ENCODE measurements at regions not wholly inside any gene's neighbourhood (a gene's known extent, or its start where the extent isn't known, plus 50 kb on each side); places are given as distances from the start of the nearest gene placed in this dataset. TPM values are rescaled to one million over a fixed set of nuclear protein-coding genes. Genes with fewer than 3 reads are reported as not detected.

DNA sequence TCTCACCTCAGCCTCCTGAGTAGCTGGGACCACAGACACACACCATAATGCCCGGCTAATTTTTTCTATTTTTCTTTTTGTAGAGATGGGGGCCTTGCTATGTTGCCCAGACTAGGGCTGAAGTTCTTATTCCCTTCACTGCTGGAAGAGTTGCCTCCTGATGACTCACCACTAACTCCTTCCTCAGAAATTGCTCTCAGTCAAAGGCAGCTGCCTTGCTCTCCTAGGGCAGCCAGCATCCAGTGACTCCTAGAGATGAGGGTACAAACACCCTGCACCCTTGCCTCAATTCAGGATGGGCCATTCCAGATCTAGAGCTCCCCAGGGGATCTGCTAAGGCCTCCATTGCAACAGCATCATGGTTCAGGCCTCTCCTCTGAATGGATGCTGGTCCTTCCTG lies 54.0 kb upstream of the RASSF8 start:
- no peaks in the 10 kb centered on the region for H3K27me3 Mint-ChIP-seq (ENCODE audit: low read depth, unreplicated experiment)
- no peaks in the 10 kb centered on the region for H3K36me3 Mint-ChIP-seq (ENCODE audit: low read depth, unreplicated experiment)
- H3K4me1 ChIP-seq (ENCODE audit: insufficient read depth, low read length), result no peaks in the 10 kb centered on the region
- H3K27me3 ChIP-seq (ENCODE audit: insufficient read depth, low read length), result no peaks in the 10 kb centered on the region
- peaks cover 6% of the 10 kb centered on the region for H3K4me1 Mint-ChIP-seq (ENCODE audit: low read depth, unreplicated experiment)
- no peak overlapping the region for H3K4me3 ChIP-seq (ENCODE audit: insufficient read depth, low read depth, low read length)
- H3K4me2 ChIP-seq (ENCODE audit: low read length), result no peak overlapping the region
- no peak overlapping the region for H2AFZ ChIP-seq (ENCODE audit: low read depth, low read length)
- no peak overlapping the region for H3K27ac Mint-ChIP-seq (ENCODE audit: unreplicated experiment)
- no peak overlapping the region for H3K9ac ChIP-seq (ENCODE audit: low read length)
- no peaks in the 10 kb centered on the region for H3K9me3 ChIP-seq (ENCODE audit: insufficient read depth, low read depth, low read length)
- TF ChIP-seq EZH2 (IDR thresholded peaks at IDR 0.05; ENCODE audit: insufficient read depth, low read length), result no peak
- TF ChIP-seq, protein P1, sequence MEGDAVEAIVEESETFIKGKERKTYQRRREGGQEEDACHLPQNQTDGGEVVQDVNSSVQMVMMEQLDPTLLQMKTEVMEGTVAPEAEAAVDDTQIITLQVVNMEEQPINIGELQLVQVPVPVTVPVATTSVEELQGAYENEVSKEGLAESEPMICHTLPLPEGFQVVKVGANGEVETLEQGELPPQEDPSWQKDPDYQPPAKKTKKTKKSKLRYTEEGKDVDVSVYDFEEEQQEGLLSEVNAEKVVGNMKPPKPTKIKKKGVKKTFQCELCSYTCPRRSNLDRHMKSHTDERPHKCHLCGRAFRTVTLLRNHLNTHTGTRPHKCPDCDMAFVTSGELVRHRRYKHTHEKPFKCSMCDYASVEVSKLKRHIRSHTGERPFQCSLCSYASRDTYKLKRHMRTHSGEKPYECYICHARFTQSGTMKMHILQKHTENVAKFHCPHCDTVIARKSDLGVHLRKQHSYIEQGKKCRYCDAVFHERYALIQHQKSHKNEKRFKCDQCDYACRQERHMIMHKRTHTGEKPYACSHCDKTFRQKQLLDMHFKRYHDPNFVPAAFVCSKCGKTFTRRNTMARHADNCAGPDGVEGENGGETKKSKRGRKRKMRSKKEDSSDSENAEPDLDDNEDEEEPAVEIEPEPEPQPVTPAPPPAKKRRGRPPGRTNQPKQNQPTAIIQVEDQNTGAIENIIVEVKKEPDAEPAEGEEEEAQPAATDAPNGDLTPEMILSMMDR (IDR thresholded peaks at IDR 0.05; ENCODE audit: insufficient read depth, low read depth, low read length), result no peak
- DNase-seq (ENCODE audit: low read depth) (no peak), FAIRE-seq (no peak)
- no peaks in the 10 kb centered on the region for H3K79me2 ChIP-seq (ENCODE audit: insufficient read depth, low read length)
- no peak overlapping the region for H3K27ac ChIP-seq (ENCODE audit: low read depth, low read length)
- peaks cover under 1% of the 10 kb centered on the region for H3K9me3 Mint-ChIP-seq (ENCODE audit: unreplicated experiment)
- no peaks in the 10 kb centered on the region for H3K36me3 ChIP-seq (ENCODE audit: insufficient read depth, low read length)
- H4K20me1 ChIP-seq (ENCODE audit: insufficient read depth, low read length), result no peaks in the 10 kb centered on the region
- H3K4me3 Mint-ChIP-seq (ENCODE audit: unreplicated experiment), result no peak overlapping the region

DNA sequence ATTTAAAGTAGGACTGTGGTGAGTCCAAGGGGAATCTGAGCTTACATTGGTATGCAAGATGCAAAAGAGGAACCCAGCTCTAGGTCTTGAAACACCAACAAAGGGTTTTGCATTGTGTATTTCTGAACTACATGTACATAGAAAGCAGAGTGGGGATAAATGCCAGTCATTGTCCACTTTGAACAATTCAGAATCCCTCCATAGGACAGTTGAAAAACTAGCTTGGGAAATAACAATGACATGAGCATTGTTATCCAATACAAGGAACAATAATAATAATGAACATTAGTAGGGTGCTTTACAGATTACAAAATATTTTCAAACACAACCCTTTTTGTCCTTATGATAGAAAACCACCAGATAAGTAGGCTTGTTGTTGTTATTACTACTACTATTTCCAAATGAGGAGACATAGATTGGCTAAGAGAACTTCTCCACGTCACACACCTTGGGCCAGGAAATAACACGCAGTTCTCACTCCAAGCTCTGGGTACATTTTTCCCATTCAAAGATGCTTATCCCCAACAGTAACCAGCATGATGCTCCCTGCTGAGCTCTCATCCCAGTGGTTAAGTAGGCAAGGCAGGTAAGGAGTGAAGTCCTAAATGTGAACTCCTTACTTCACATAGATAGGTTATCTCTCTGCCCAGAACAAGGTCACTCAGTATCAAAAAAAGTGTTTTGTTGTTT lies 51.7 kb upstream of the RASSF8 start:
- Histone ChIP-seq H3K79me2 (ENCODE audit: insufficient read depth, low read length) (no peaks in the 10 kb centered on the region), H3K4me1 (ENCODE audit: insufficient read depth, low read length) (no peaks in the 10 kb centered on the region), H3K9me3 (ENCODE audit: insufficient read depth, low read depth, low read length) (no peaks in the 10 kb centered on the region), H4K20me1 (ENCODE audit: insufficient read depth, low read length) (no peaks in the 10 kb centered on the region), H3K27ac (ENCODE audit: low read depth, low read length) (no peak overlapping the region), H2AFZ (ENCODE audit: low read depth, low read length) (no peak overlapping the region), H3K4me2 (ENCODE audit: low read length) (no peak overlapping the region), H3K36me3 (ENCODE audit: insufficient read depth, low read length) (no peaks in the 10 kb centered on the region), H3K4me3 (ENCODE audit: insufficient read depth, low read depth, low read length) (no peak overlapping the region), H3K9ac (ENCODE audit: low read length) (no peak overlapping the region), H3K27me3 (ENCODE audit: insufficient read depth, low read length) (no peaks in the 10 kb centered on the region)
- FAIRE-seq, result no peak
- Mint-ChIP-seq H3K4me1 (ENCODE audit: low read depth, unreplicated experiment) (peaks cover 6% of the 10 kb centered on the region), H3K27me3 (ENCODE audit: low read depth, unreplicated experiment) (no peaks in the 10 kb centered on the region), H3K9me3 (ENCODE audit: unreplicated experiment) (no peaks in the 10 kb centered on the region), H3K27ac (ENCODE audit: unreplicated experiment) (no peak overlapping the region), H3K4me3 (ENCODE audit: unreplicated experiment) (no peak overlapping the region), H3K36me3 (ENCODE audit: low read depth, unreplicated experiment) (no peaks in the 10 kb centered on the region)
- TF ChIP-seq EZH2 (IDR thresholded peaks at IDR 0.05; ENCODE audit: insufficient read depth, low read length), result no peak
- TF ChIP-seq, protein P1 (IDR thresholded peaks at IDR 0.05; ENCODE audit: insufficient read depth, low read depth, low read length), result no peak
- DNase-seq (ENCODE audit: low read depth), result no peak

Small RNA genes in the stretch of these regions (microRNA-seq; reads per million reads assigned to microRNA genes)
- gene MIR4302, result not detected
